PC-9 (cell line): ENCODE measurements at regions not wholly inside any gene's neighbourhood (a gene's known extent, or its start where the extent isn't known, plus 50 kb on each side); places are given as distances from the start of the nearest gene placed in this dataset.

ENCODE experiments used
- BruUV-seq: library from RNA; stranded (reverse); fragments of 400-500 nt; replicated peaks from 2 replicates; lab custom pipeline; 2021; lab: Mats Ljungman, UMichigan
- CTCF ChIA-PET: fragments of 300-600 bp; sonication (Branson Sonifier 250); formaldehyde crosslinking; loops from one replicate; lab custom pipeline; 2022; ENCODE audit warnings: antibody characterized with exemption; lab: Charles Lee
- POLR2A ChIA-PET: fragments of 300-600 bp; sonication (Branson Sonifier 250); formaldehyde crosslinking; loops from one replicate; lab custom pipeline; 2022; ENCODE audit warnings: antibody characterized with exemption; ENCODE audit not compliant: unreplicated experiment; lab: Charles Lee
- DNase-seq, 2 experiments: peaks; one replicate each; pipeline versions ENCODE4 v3.0.0 to v3.0.0-alpha.2; 2015 to 2022; ENCODE audit warnings: mixed read lengths in 1 of 2
- H2AFZ ChIP-seq: fragments of 200-600 bp; sonication (generic); 2 replicates; pipeline ENCODE4 v1.8.1; 2017; ENCODE audit warnings: antibody characterized with exemption
- H3F3A ChIP-seq: fragments of 200-600 bp; sonication (generic); 2 replicates; pipeline ENCODE4 v1.8.1; 2017; ENCODE audit warnings: antibody characterized with exemption, mild to moderate bottlenecking, low read depth; ENCODE audit not compliant: insufficient read depth
- H3K27ac ChIP-seq: fragments of 200-600 bp; sonication (generic); 2 replicates; pipeline ENCODE4 v1.6.1; 2016; ENCODE audit warnings: mixed run types
- H3K27me3 ChIP-seq: fragments of 200-600 bp; sonication (generic); 2 replicates; pipeline ENCODE4 v1.6.1; 2016; ENCODE audit warnings: low read depth, mixed run types; ENCODE audit not compliant: insufficient read depth
- H3K36me3 ChIP-seq: fragments of 200-600 bp; sonication (generic); 2 replicates; pipeline ENCODE4 v1.6.1; 2016; ENCODE audit warnings: low read depth, mixed run types
- H3K4me1 ChIP-seq: fragments of 200-600 bp; sonication (generic); replicated peaks from 2 replicates; pipeline ENCODE4 v1.6.1; 2016; ENCODE audit warnings: mixed run types; ENCODE audit not compliant: insufficient read depth
- H3K4me2 ChIP-seq: fragments of 200-600 bp; sonication (generic); 2 replicates; pipeline ENCODE4 v1.6.1; 2017; ENCODE audit warnings: mixed run types
- H3K4me3 ChIP-seq: fragments of 200-600 bp; sonication (generic); 2 replicates; pipeline ENCODE4 v1.6.1; 2016; ENCODE audit warnings: mixed run types
- H3K79me2 ChIP-seq: fragments of 200-600 bp; sonication (generic); 2 replicates; pipeline ENCODE4 v1.6.1; 2017; ENCODE audit warnings: low read depth, mixed run types
- H3K9me2 ChIP-seq: fragments of 200-600 bp; sonication (generic); 2 replicates; pipeline ENCODE4 v1.8.1; 2017; ENCODE audit warnings: mild to moderate bottlenecking; ENCODE audit not compliant: insufficient read depth
- H3K9me3 ChIP-seq: fragments of 200-600 bp; sonication (generic); 2 replicates; pipeline ENCODE4 v1.8.1; 2016; ENCODE audit warnings: low read depth; ENCODE audit not compliant: insufficient read depth
- H4K20me1 ChIP-seq: fragments of 200-600 bp; sonication (generic); 2 replicates; pipeline ENCODE4 v1.8.1; 2017; ENCODE audit not compliant: insufficient read depth
- CTCF ChIP-seq: fragments of 200-600 bp; sonication (generic); conservative IDR thresholded peaks from 2 replicates; pipeline ENCODE4 v1.6.1; 2017; ENCODE audit warnings: mixed run types, antibody characterized with exemption, mild to moderate bottlenecking, moderate library complexity
- EZH2 ChIP-seq: fragments of 200-600 bp; sonication (generic); IDR thresholded peaks from 2 replicates; pipeline ENCODE4 v1.8.0; 2017; ENCODE audit warnings: antibody characterized with exemption, low read depth
- intact Hi-C: fragments of 100-400 bp; cut with micrococcal nuclease; formaldehyde crosslinking; loops from one replicate; pipeline ENCODE4 v1.10.0; 2022; ENCODE audit not compliant: unreplicated experiment

- CTCF ChIA-PET, result no interaction called here
- no peak for TF ChIP-seq CTCF
- H3K27me3 ChIP-seq, result peaks cover 22% of the 10 kb centered on the region
Observed at GRCh38 chr18:24538414-24539264, 78.2 kb downstream of the HRH4 start.

GRCh38 chr18:24539866-24540617, 79.6 kb downstream of the HRH4 start:
- Histone ChIP-seq H3K27me3 (peaks cover 22% of the 10 kb centered on the region), H4K20me1 (no peaks in the 10 kb centered on the region), H3K36me3 (no peaks in the 10 kb centered on the region), H3K79me2 (no peaks in the 10 kb centered on the region), H3K9me3 (no peaks in the 10 kb centered on the region), H3K9me2 (no peaks in the 10 kb centered on the region), H3K27ac (no peak overlapping the region), H3K4me2 (no peak overlapping the region), H3K4me1 (no peaks in the 10 kb centered on the region), H3F3A (no peaks in the 10 kb centered on the region), H3K4me3 (no peak overlapping the region), H2AFZ (no peak overlapping the region)
- CTCF ChIA-PET, result no interaction called here
- TF ChIP-seq EZH2, result no peak
- no peak for TF ChIP-seq CTCF
- no TSS peak for BruUV-seq
- intact Hi-C loops, result loop anchor here (5.0 kb wide), 1 partner anchor 187 kb away; no protein-coding TSS in a partner anchor
- no peak for DNase-seq
- POLR2A ChIA-PET, result no interaction called here

More at GRCh38 chr18:24538414-24539264, 78.2 kb downstream of the HRH4 start:
- no peak for DNase-seq
- intact Hi-C loops, result no loop called here
- H3K4me2 ChIP-seq, result no peak overlapping the region
- H3K9me3 ChIP-seq, result no peaks in the 10 kb centered on the region
- BruUV-seq, result no TSS peak
- H3K4me3 ChIP-seq, result no peak overlapping the region
- no peaks in the 10 kb centered on the region for H3K4me1 ChIP-seq
- H3K36me3 ChIP-seq, result no peaks in the 10 kb centered on the region
- no peaks in the 10 kb centered on the region for H4K20me1 ChIP-seq
- no peaks in the 10 kb centered on the region for H3F3A ChIP-seq
- H3K27ac ChIP-seq, result no peak overlapping the region
- H3K79me2 ChIP-seq, result no peaks in the 10 kb centered on the region
- H2AFZ ChIP-seq, result no peak overlapping the region
- no peaks in the 10 kb centered on the region for H3K9me2 ChIP-seq
- POLR2A ChIA-PET, result no interaction called here

- DNase-seq, result no peak
- no peaks in the 10 kb centered on the region for H3K4me1 ChIP-seq
- H3K27me3 ChIP-seq, result peaks cover 14% of the 10 kb centered on the region
- H3K9me3 ChIP-seq, result no peaks in the 10 kb centered on the region
- BruUV-seq, result no TSS peak
- H3F3A ChIP-seq, result no peaks in the 10 kb centered on the region
- no peaks in the 10 kb centered on the region for H3K9me2 ChIP-seq
- no peaks in the 10 kb centered on the region for H3K36me3 ChIP-seq
- TF ChIP-seq CTCF, result no peak
- no peak for TF ChIP-seq EZH2
- H3K4me2 ChIP-seq, result no peak overlapping the region
- intact Hi-C loops, result loop anchor here (5.0 kb wide), 1 partner anchor 186 kb away; no protein-coding TSS in a partner anchor
- no peaks in the 10 kb centered on the region for H4K20me1 ChIP-seq
- no peaks in the 10 kb centered on the region for H3K79me2 ChIP-seq
- no peak overlapping the region for H2AFZ ChIP-seq
- ChIA-PET POLR2A (no interaction called here), CTCF (no interaction called here)
- H3K27ac ChIP-seq, result no peak overlapping the region
- no peak overlapping the region for H3K4me3 ChIP-seq
Observed at GRCh38 chr18:24540896-24541295, 80.5 kb downstream of the HRH4 start.
